Prostate gland (tissue), 2 donors: ENCODE measurements at regions not wholly inside any gene's neighbourhood (a gene's known extent, or its start where the extent isn't known, plus 50 kb on each side); places are given as distances from the start of the nearest gene placed in this dataset.
"Not testable (repeated sequence)": the region's sequence is repeated elsewhere in the genome, so short reads cannot be mapped to it uniquely, and the experiment has no call there.

Source experiments
- DNase-seq: peaks from one replicate; pipeline ENCODE4 v3.0.0-alpha.2; 2019; ENCODE audit warnings: low spot score
- H3K27ac ChIP-seq, 2 donors: fragments of 200-600 bp; sonication (generic); 2 replicates each; pipeline ENCODE4 v1.5.1; 2017 to 2019
- H3K27me3 ChIP-seq: fragments of 200-600 bp; sonication (generic); replicated peaks from 2 replicates; pipeline ENCODE4 v1.5.1; 2019; ENCODE audit not compliant: insufficient read depth
- H3K36me3 ChIP-seq, 2 donors: fragments of 200-600 bp; sonication (generic); 1 replicate in 1 of 2; 2 replicates in 1 of 2; pipeline versions ENCODE4 v1.5.1 to v1.8.1; 2017 to 2019
- H3K4me1 ChIP-seq: fragments of 200-600 bp; sonication (generic); replicated peaks from 2 replicates; pipeline ENCODE4 v1.5.1; 2019
- H3K4me3 ChIP-seq, 2 donors: fragments of 200-600 bp; sonication (generic); 2 replicates each; pipeline ENCODE4 v1.5.1; 2017 to 2019
- H3K9me3 ChIP-seq: fragments of 200-600 bp; sonication (generic); 2 replicates; pipeline ENCODE4 v1.5.1; 2017
- CTCF ChIP-seq, 4 experiments: fragments of 200-600 bp in 2 of 4; fragments of 450-650 bp in 2 of 4; sonication (generic) in 2 of 4; IDR thresholded peaks; 1 replicate in 3 of 4; 2 replicates in 1 of 4; pipeline ENCODE4 v1.5.1; 2016 to 2019; ENCODE audit warnings: antibody characterized with exemption in 4 of 4, mild to moderate bottlenecking in 2 of 4, moderate library complexity in 2 of 4
- POLR2A ChIP-seq: fragments of 450-650 bp; IDR thresholded peaks from one replicate; pipeline ENCODE4 v1.6.1; 2016; ENCODE audit warnings: antibody characterized with exemption, mild to moderate bottlenecking
- POLR2AphosphoS5 ChIP-seq: sonication (generic); formaldehyde crosslinking; IDR thresholded peaks from one replicate; pipeline ENCODE4 v1.6.1; 2017; ENCODE audit warnings: antibody characterized with exemption
- WGBS: methylation state at CpG from one replicate; pipeline ENCODE4 v1.1.5; 2018; 5-methylcytosine and 5-hydroxymethylcytosine counted together
- intact Hi-C: fragments of 100-400 bp; cut with DNase I; formaldehyde crosslinking; loops from one replicate; pipeline ENCODE4 v1.14.2; 2022

- Histone ChIP-seq H3K27me3 (no peaks in the 10 kb centered on the region), H3K36me3 (no peaks in the 10 kb centered on the region), H3K4me1 (no peaks in the 10 kb centered on the region), H3K27ac (no peak overlapping the region), H3K4me3 (no peak overlapping the region), H3K9me3 (no peaks in the 10 kb centered on the region)
- intact Hi-C loops, result no loop called here
- no peak for DNase-seq
- 43% methylated on average over 1 of the region's 1 CpG for WGBS
- TF ChIP-seq CTCF (IDR thresholded peaks at IDR 0.05) (no peak), POLR2A (no peak), POLR2AphosphoS5 (no peak)
These were observed 629.5 kb downstream of the TRHDE start for GRCh38 chr12:72901685-72902084.

- DNase-seq, result no peak
- Histone ChIP-seq H3K4me1 (no peaks in the 10 kb centered on the region), H3K27me3 (no peaks in the 10 kb centered on the region), H3K36me3 (no peaks in the 10 kb centered on the region), H3K4me3 (no peak overlapping the region), H3K9me3 (no peaks in the 10 kb centered on the region), H3K27ac (no peak overlapping the region)
- 92% methylated on average over 2 of the region's 2 CpGs for WGBS
- intact Hi-C loops, result no loop called here
- no peak for TF ChIP-seq POLR2A
- TF ChIP-seq CTCF (IDR thresholded peaks at IDR 0.05), result no peak
- TF ChIP-seq POLR2AphosphoS5, result no peak
These were observed 653.5 kb downstream of the TRHDE start for GRCh38 chr12:72925716-72926115.

GRCh38 chr12:72931838-72932237 lies 659.7 kb downstream of the TRHDE start:
- H3K9me3 ChIP-seq, H3K4me3 ChIP-seq, H3K4me1 ChIP-seq, intact Hi-C loops, H3K27me3 ChIP-seq, H3K36me3 ChIP-seq, DNase-seq, H3K27ac ChIP-seq: not testable (repeated sequence)
- WGBS, result 49% methylated on average over 7 of the region's 7 CpGs

GRCh38 chr12:72937486-72937885 lies 665.3 kb downstream of the TRHDE start:
- Histone ChIP-seq H3K4me1 (no peaks in the 10 kb centered on the region), H3K27ac (no peak overlapping the region), H3K36me3 (no peaks in the 10 kb centered on the region), H3K4me3 (no peak overlapping the region), H3K27me3 (no peaks in the 10 kb centered on the region), H3K9me3 (no peaks in the 10 kb centered on the region)
- TF ChIP-seq CTCF (IDR thresholded peaks at IDR 0.05) (no peak), POLR2A (no peak), POLR2AphosphoS5 (no peak)
- whole genome bisulfite sequencing, result 89% methylated on average over 1 of the region's 1 CpG
- DNase-seq, result no peak
- intact Hi-C loops, result no loop called here

GRCh38 chr12:72957454-72957853 lies 685.3 kb downstream of the TRHDE start:
- Histone ChIP-seq H3K4me1 (no peaks in the 10 kb centered on the region), H3K9me3 (no peaks in the 10 kb centered on the region), H3K27me3 (no peaks in the 10 kb centered on the region), H3K4me3 (no peak overlapping the region), H3K36me3 (no peaks in the 10 kb centered on the region), H3K27ac (no peak overlapping the region)
- DNase-seq, result no peak
- WGBS, result 80% methylated on average over 3 of the region's 3 CpGs
- intact Hi-C loops, result no loop called here
- TF ChIP-seq POLR2AphosphoS5 (no peak), POLR2A (no peak), CTCF (IDR thresholded peaks at IDR 0.05) (no peak)

- 88% methylated on average over 3 of the region's 3 CpGs for WGBS
- DNase-seq, result no peak
- Histone ChIP-seq H3K27me3 (no peaks in the 10 kb centered on the region), H3K9me3 (no peaks in the 10 kb centered on the region), H3K27ac (no peak overlapping the region), H3K4me1 (no peaks in the 10 kb centered on the region), H3K36me3 (no peaks in the 10 kb centered on the region), H3K4me3 (no peak overlapping the region)
- no peak for TF ChIP-seq POLR2A
- TF ChIP-seq POLR2AphosphoS5, result no peak
- TF ChIP-seq CTCF (IDR thresholded peaks at IDR 0.05), result no peak
- intact Hi-C loops, result no loop called here
These were observed 694.5 kb downstream of the TRHDE start for GRCh38 chr12:72966684-72967083.
